ENCODE measurements at regions not wholly inside any gene's neighbourhood (a gene's known extent, or its start where the extent isn't known, plus 50 kb on each side); places are given as distances from the start of the nearest gene placed in this dataset.

- H3K4me3 ChIP-seq (ENCODE audit: low read depth, low read length), result no peak overlapping the region
- in situ Hi-C loops (cut with HindIII; ENCODE audit: low sequenced_read_pairs), result no loop called here
- no peak for DNase-seq (ENCODE audit: low read depth, low spot score)
- TF ChIP-seq, protein P1, sequence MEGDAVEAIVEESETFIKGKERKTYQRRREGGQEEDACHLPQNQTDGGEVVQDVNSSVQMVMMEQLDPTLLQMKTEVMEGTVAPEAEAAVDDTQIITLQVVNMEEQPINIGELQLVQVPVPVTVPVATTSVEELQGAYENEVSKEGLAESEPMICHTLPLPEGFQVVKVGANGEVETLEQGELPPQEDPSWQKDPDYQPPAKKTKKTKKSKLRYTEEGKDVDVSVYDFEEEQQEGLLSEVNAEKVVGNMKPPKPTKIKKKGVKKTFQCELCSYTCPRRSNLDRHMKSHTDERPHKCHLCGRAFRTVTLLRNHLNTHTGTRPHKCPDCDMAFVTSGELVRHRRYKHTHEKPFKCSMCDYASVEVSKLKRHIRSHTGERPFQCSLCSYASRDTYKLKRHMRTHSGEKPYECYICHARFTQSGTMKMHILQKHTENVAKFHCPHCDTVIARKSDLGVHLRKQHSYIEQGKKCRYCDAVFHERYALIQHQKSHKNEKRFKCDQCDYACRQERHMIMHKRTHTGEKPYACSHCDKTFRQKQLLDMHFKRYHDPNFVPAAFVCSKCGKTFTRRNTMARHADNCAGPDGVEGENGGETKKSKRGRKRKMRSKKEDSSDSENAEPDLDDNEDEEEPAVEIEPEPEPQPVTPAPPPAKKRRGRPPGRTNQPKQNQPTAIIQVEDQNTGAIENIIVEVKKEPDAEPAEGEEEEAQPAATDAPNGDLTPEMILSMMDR (IDR thresholded peaks at IDR 0.05; ENCODE audit: low read depth, low read length), result no peak
Observed at GRCh38 chr9:16343249-16344237, 526.9 kb downstream of the BNC2 start.

DNA sequence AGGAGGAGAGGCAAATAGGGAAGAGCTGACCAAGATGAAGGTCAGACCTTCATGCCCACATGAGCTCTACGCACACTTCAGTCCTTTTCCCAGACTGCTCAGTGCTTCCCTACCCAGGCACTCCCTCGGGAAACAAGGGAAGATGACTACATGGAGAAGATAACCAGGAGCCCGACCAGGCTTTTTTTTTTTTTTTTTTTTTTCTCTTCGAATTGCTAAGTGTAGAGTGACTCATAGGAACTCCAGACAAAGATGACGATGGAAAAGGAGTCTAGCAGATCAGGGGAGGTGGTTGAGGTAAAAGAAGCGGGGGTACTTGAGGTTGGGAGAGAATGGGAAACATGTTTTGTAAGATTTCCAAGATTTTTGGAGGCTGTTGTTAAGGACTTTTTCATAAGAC is 526.1 kb downstream of the BNC2 start:
- no peak overlapping the region for H3K4me3 ChIP-seq (ENCODE audit: low read depth, low read length)
- peak; percentile 95 for DNase-seq (ENCODE audit: low read depth, low spot score)
- in situ Hi-C loops (cut with HindIII; ENCODE audit: low sequenced_read_pairs), result no loop called here
- TF ChIP-seq, protein P1 (IDR thresholded peaks at IDR 0.05; ENCODE audit: low read depth, low read length), result no peak

GRCh38 chr9:16345902-16346301 is 524.6 kb downstream of the BNC2 start:
- no peak for DNase-seq (ENCODE audit: low read depth, low spot score)
- H3K4me3 ChIP-seq (ENCODE audit: low read depth, low read length), result no peak overlapping the region
- TF ChIP-seq, protein P1 (IDR thresholded peaks at IDR 0.05; ENCODE audit: low read depth, low read length), result no peak
- in situ Hi-C loops (cut with HindIII; ENCODE audit: low sequenced_read_pairs), result no loop called here

- TF ChIP-seq, protein P1 (IDR thresholded peaks at IDR 0.05; ENCODE audit: low read depth, low read length), result no peak
- no peak overlapping the region for H3K4me3 ChIP-seq (ENCODE audit: low read depth, low read length)
- no peak for DNase-seq (ENCODE audit: low read depth, low spot score)
- in situ Hi-C loops (cut with HindIII; ENCODE audit: low sequenced_read_pairs), result no loop called here
Observed at GRCh38 chr9:16347886-16348285, 522.6 kb downstream of the BNC2 start.

DNA sequence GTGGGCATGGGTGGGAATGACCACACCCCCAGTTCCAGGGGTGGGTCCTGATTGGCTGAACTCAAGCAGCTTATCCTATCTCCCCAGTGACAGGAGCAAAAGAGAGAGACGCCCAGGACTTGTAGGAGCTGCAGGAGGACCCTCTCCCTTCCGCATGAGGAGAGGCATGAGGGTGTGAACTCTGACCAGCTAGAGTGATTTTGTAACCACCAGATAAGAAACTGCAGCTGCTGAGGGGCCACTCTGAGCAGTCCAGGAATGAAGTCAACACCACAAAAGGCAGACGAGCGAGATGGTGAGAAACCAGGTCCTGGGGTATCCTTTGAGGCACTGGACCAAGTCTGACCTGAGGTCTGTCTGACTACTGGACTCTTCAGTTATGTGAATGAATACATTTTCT is 521.9 kb downstream of the BNC2 start:
- no peak for DNase-seq (ENCODE audit: low read depth, low spot score)
- TF ChIP-seq, protein P1 (IDR thresholded peaks at IDR 0.05; ENCODE audit: low read depth, low read length), result no peak
- no peak overlapping the region for H3K4me3 ChIP-seq (ENCODE audit: low read depth, low read length)
- in situ Hi-C loops (cut with HindIII; ENCODE audit: low sequenced_read_pairs), result no loop called here

- in situ Hi-C loops (cut with HindIII; ENCODE audit: low sequenced_read_pairs), result no loop called here
- TF ChIP-seq, protein P1 (IDR thresholded peaks at IDR 0.05; ENCODE audit: low read depth, low read length), result no peak
- no peak for DNase-seq (ENCODE audit: low read depth, low spot score)
- H3K4me3 ChIP-seq (ENCODE audit: low read depth, low read length), result no peak overlapping the region
Observed at GRCh38 chr9:16352251-16352650, 518.2 kb downstream of the BNC2 start.

Data from astrocyte of the spinal cord (primary cell).